T-helper 1 cell treated with Interleukin-12 subunit alpha and Interleukin-12 subunit beta and Interleukin-4 antibody, amounts not matched to agents 30 μg/mL and 1 μg/mL, for 36 hours (primary cell): ENCODE measurements at regions not wholly inside any gene's neighbourhood (a gene's known extent, or its start where the extent isn't known, plus 50 kb on each side); places are given as distances from the start of the nearest gene placed in this dataset.

Experiments
- H3K27ac Mint-ChIP-seq: one replicate; pipeline ENCODE4 v1.8.0; 2021; ENCODE audit warnings: mild to moderate bottlenecking, mixed read lengths
- H3K27me3 Mint-ChIP-seq: one replicate; pipeline ENCODE4 v1.8.0; 2021; ENCODE audit warnings: low read depth, mixed read lengths
- H3K36me3 Mint-ChIP-seq: one replicate; pipeline ENCODE4 v1.8.0; 2021; ENCODE audit warnings: low read depth, mixed read lengths
- H3K4me1 Mint-ChIP-seq: one replicate; pipeline ENCODE4 v1.8.0; 2021; ENCODE audit warnings: low read depth, mixed read lengths
- H3K4me3 Mint-ChIP-seq: one replicate; pipeline ENCODE4 v1.8.0; 2021; ENCODE audit warnings: mild to moderate bottlenecking, moderate library complexity, mixed read lengths
- H3K9me3 Mint-ChIP-seq: one replicate; pipeline ENCODE4 v1.8.0; 2021; ENCODE audit warnings: mixed read lengths

GRCh38 chr9:129328355-129329042, 150.4 kb upstream of the IER5L start:
- Mint-ChIP-seq H3K36me3 (peaks cover 6% of the 10 kb centered on the region), H3K4me1 (peaks cover 8% of the 10 kb centered on the region), H3K27me3 (no peaks in the 10 kb centered on the region), H3K9me3 (peaks cover 16% of the 10 kb centered on the region), H3K4me3 (no peak overlapping the region), H3K27ac (no peak overlapping the region)

GRCh38 chr9:129327552-129328328, 149.7 kb upstream of the IER5L start:
- Mint-ChIP-seq H3K27me3 (no peaks in the 10 kb centered on the region), H3K9me3 (peaks cover 16% of the 10 kb centered on the region), H3K36me3 (peaks cover 6% of the 10 kb centered on the region), H3K27ac (no peak overlapping the region), H3K4me3 (no peak overlapping the region), H3K4me1 (peaks cover 8% of the 10 kb centered on the region)

- H3K27ac Mint-ChIP-seq, result no peak overlapping the region
- H3K9me3 Mint-ChIP-seq, result peaks cover 13% of the 10 kb centered on the region
- no peak overlapping the region for H3K4me3 Mint-ChIP-seq
- no peaks in the 10 kb centered on the region for H3K27me3 Mint-ChIP-seq
- H3K36me3 Mint-ChIP-seq, result peaks cover 6% of the 10 kb centered on the region
- H3K4me1 Mint-ChIP-seq, result peaks cover 9% of the 10 kb centered on the region
These were observed 148.3 kb upstream of the IER5L start for GRCh38 chr9:129326061-129327005.

- Mint-ChIP-seq H3K9me3 (no peaks in the 10 kb centered on the region), H3K36me3 (peaks cover 1% of the 10 kb centered on the region), H3K4me3 (no peak overlapping the region), H3K4me1 (peaks cover 13% of the 10 kb centered on the region), H3K27ac (no peak overlapping the region), H3K27me3 (peaks cover 4% of the 10 kb centered on the region)
These were observed 146.9 kb upstream of the IER5L start for GRCh38 chr9:129324808-129325502.

- Mint-ChIP-seq H3K4me1 (peaks cover 13% of the 10 kb centered on the region), H3K27me3 (peaks cover 4% of the 10 kb centered on the region), H3K36me3 (peaks cover 1% of the 10 kb centered on the region), H3K27ac (no peak overlapping the region), H3K4me3 (no peak overlapping the region), H3K9me3 (no peaks in the 10 kb centered on the region)
These were observed 146.0 kb upstream of the IER5L start for GRCh38 chr9:129323999-129324553.

- peaks cover 10% of the 10 kb centered on the region for H3K4me1 Mint-ChIP-seq
- H3K4me3 Mint-ChIP-seq, result no peak overlapping the region
- peaks cover 4% of the 10 kb centered on the region for H3K27me3 Mint-ChIP-seq
- H3K27ac Mint-ChIP-seq, result no peak overlapping the region
- peaks cover 1% of the 10 kb centered on the region for H3K36me3 Mint-ChIP-seq
- H3K9me3 Mint-ChIP-seq, result no peaks in the 10 kb centered on the region
These were observed 145.4 kb upstream of the IER5L start for GRCh38 chr9:129323376-129323998.

GRCh38 chr9:129322641-129323375, 144.7 kb upstream of the IER5L start:
- peaks cover 4% of the 10 kb centered on the region for H3K27me3 Mint-ChIP-seq
- H3K9me3 Mint-ChIP-seq, result no peaks in the 10 kb centered on the region
- H3K4me1 Mint-ChIP-seq, result peaks cover 5% of the 10 kb centered on the region
- H3K4me3 Mint-ChIP-seq, result no peak overlapping the region
- H3K36me3 Mint-ChIP-seq, result peaks cover 1% of the 10 kb centered on the region
- H3K27ac Mint-ChIP-seq, result no peak overlapping the region

- peaks cover 4% of the 10 kb centered on the region for H3K27me3 Mint-ChIP-seq
- H3K9me3 Mint-ChIP-seq, result no peaks in the 10 kb centered on the region
- H3K36me3 Mint-ChIP-seq, result peaks cover 1% of the 10 kb centered on the region
- peaks cover 5% of the 10 kb centered on the region for H3K4me1 Mint-ChIP-seq
- no peak overlapping the region for H3K4me3 Mint-ChIP-seq
- no peak overlapping the region for H3K27ac Mint-ChIP-seq
These were observed 144.1 kb upstream of the IER5L start for GRCh38 chr9:129322022-129322621.

- H3K27ac Mint-ChIP-seq, result no peak overlapping the region
- H3K4me1 Mint-ChIP-seq, result peaks cover 5% of the 10 kb centered on the region
- peaks cover 1% of the 10 kb centered on the region for H3K36me3 Mint-ChIP-seq
- H3K27me3 Mint-ChIP-seq, result peaks cover 4% of the 10 kb centered on the region
- no peak overlapping the region for H3K4me3 Mint-ChIP-seq
- H3K9me3 Mint-ChIP-seq, result no peaks in the 10 kb centered on the region
These were observed 143.4 kb upstream of the IER5L start for GRCh38 chr9:129321286-129322021.

GRCh38 chr9:129320575-129321285, 142.7 kb upstream of the IER5L start:
- Mint-ChIP-seq H3K27ac (peak overlapping the region; percentile 79), H3K27me3 (peaks cover 4% of the 10 kb centered on the region), H3K4me1 (peaks cover 5% of the 10 kb centered on the region), H3K9me3 (no peaks in the 10 kb centered on the region), H3K4me3 (peak overlapping the region; percentile 79), H3K36me3 (peaks cover 1% of the 10 kb centered on the region)

GRCh38 chr9:129319938-129320481, 141.9 kb upstream of the IER5L start:
- Mint-ChIP-seq H3K36me3 (peaks cover 1% of the 10 kb centered on the region), H3K27me3 (peaks cover 4% of the 10 kb centered on the region), H3K4me1 (peaks cover 5% of the 10 kb centered on the region), H3K9me3 (no peaks in the 10 kb centered on the region), H3K4me3 (no peak overlapping the region), H3K27ac (no peak overlapping the region)
